DMS 273 (cell line): ENCODE measurements at regions not wholly inside any gene's neighbourhood (a gene's known extent, or its start where the extent isn't known, plus 50 kb on each side); places are given as distances from the start of the nearest gene placed in this dataset.
A peak's percentile ranks its signal among the peaks of the same experiment; 100 is the strongest.
"Not testable (repeated sequence)": the region's sequence is repeated elsewhere in the genome, so short reads cannot be mapped to it uniquely, and the experiment has no call there.

ENCODE experiments used
- DNase-seq: peaks from one replicate; lab custom pipeline; 2025; ENCODE audit not compliant: unreplicated experiment; lab: John Stamatoyannopoulos, UW

- peak; percentile 51 for DNase-seq
These were observed 63.8 kb upstream of the WNT7B start for GRCh38 chr22:46040471-46041465.

- DNase-seq, result no peak
These were observed 64.7 kb upstream of the WNT7B start for GRCh38 chr22:46041642-46042041.

- no peak for DNase-seq
These were observed 65.8 kb upstream of the WNT7B start for GRCh38 chr22:46042786-46043185.

- DNase-seq, result no peak
These were observed 66.4 kb upstream of the WNT7B start for GRCh38 chr22:46043339-46043738.

- no peak for DNase-seq
These were observed 67.1 kb upstream of the WNT7B start for GRCh38 chr22:46043816-46044620.

- peak; percentile 56 for DNase-seq
These were observed 67.9 kb upstream of the WNT7B start for GRCh38 chr22:46044621-46045458.

GRCh38 chr22:46045459-46046298 is 68.7 kb upstream of the WNT7B start:
- no peak for DNase-seq

GRCh38 chr22:46046299-46046685 is 69.3 kb upstream of the WNT7B start:
- DNase-seq, result no peak

GRCh38 chr22:46047226-46047625 is 70.3 kb upstream of the WNT7B start:
- DNase-seq, result no peak

GRCh38 chr22:46047841-46048595 is 71.1 kb upstream of the WNT7B start:
- no peak for DNase-seq

GRCh38 chr22:46048661-46049060 is 71.7 kb upstream of the WNT7B start:
- not testable (repeated sequence) for DNase-seq

- no peak for DNase-seq
These were observed 72.9 kb upstream of the WNT7B start for GRCh38 chr22:46049726-46050450.

GRCh38 chr22:46050451-46050845 is 73.5 kb upstream of the WNT7B start:
- no peak for DNase-seq

- no peak for DNase-seq
These were observed 74.1 kb upstream of the WNT7B start for GRCh38 chr22:46050916-46051614.

GRCh38 chr22:46051646-46052045 is 74.7 kb upstream of the WNT7B start:
- no peak for DNase-seq

- no peak for DNase-seq
These were observed 75.4 kb upstream of the WNT7B start for GRCh38 chr22:46052331-46052771.

GRCh38 chr22:46052801-46053562 is 76.0 kb upstream of the WNT7B start:
- no peak for DNase-seq
